HL-60 (cell line): ENCODE measurements at regions not wholly inside any gene's neighbourhood (a gene's known extent, or its start where the extent isn't known, plus 50 kb on each side); places are given as distances from the start of the nearest gene placed in this dataset.

Experiments used
- CTCF ChIP-seq: IDR thresholded peaks from one replicate; pipeline ENCODE4 v1.5.1; 2011; ENCODE audit warnings: low read length, control low read depth, inconsistent platforms; ENCODE audit not compliant: insufficient read depth
- REST ChIP-seq: IDR thresholded peaks from 2 replicates; pipeline ENCODE4 v1.6.1; 2012; ENCODE audit warnings: low read depth; ENCODE audit not compliant: insufficient replicate concordance

GRCh38 chr9:28714188-28714587 lies 1140.9 kb upstream of the C9orf72 start:
- TF ChIP-seq CTCF = no peak
- TF ChIP-seq REST = no peak
